ENCODE measurements at regions not wholly inside any gene's neighbourhood (a gene's known extent, or its start where the extent isn't known, plus 50 kb on each side); places are given as distances from the start of the nearest gene placed in this dataset.

- FAIRE-seq (no peak), DNase-seq (ENCODE audit: low read depth) (peak; percentile 31)
Observed at GRCh38 chr3:81947359-81947758, 185.9 kb upstream of the GBE1 start.

GRCh38 chr3:81938681-81939080 is 177.2 kb upstream of the GBE1 start:
- DNase-seq (ENCODE audit: low read depth): no peak
- no peaks in the 10 kb centered on the region for H3K36me3 ChIP-seq (ENCODE audit: control insufficient read depth, insufficient read depth, low read length)
- no peaks in the 10 kb centered on the region for H3K27me3 ChIP-seq (ENCODE audit: control insufficient read depth, insufficient read depth, low read length)
- TF ChIP-seq CTCF (IDR thresholded peaks at IDR 0.05; ENCODE audit: insufficient read depth, low read length, severe bottlenecking): no peak
- no peak overlapping the region for H3K4me3 ChIP-seq (ENCODE audit: low read depth, low read length)
- no peak for FAIRE-seq

More at GRCh38 chr3:81947359-81947758, 185.9 kb upstream of the GBE1 start:
- Histone ChIP-seq H3K4me3 (ENCODE audit: low read depth, low read length) (no peak overlapping the region), H3K27me3 (ENCODE audit: control insufficient read depth, insufficient read depth, low read length) (no peaks in the 10 kb centered on the region), H3K36me3 (ENCODE audit: control insufficient read depth, insufficient read depth, low read length) (no peaks in the 10 kb centered on the region)
- TF ChIP-seq CTCF (IDR thresholded peaks at IDR 0.05; ENCODE audit: insufficient read depth, low read length, severe bottlenecking): no peak

DNA sequence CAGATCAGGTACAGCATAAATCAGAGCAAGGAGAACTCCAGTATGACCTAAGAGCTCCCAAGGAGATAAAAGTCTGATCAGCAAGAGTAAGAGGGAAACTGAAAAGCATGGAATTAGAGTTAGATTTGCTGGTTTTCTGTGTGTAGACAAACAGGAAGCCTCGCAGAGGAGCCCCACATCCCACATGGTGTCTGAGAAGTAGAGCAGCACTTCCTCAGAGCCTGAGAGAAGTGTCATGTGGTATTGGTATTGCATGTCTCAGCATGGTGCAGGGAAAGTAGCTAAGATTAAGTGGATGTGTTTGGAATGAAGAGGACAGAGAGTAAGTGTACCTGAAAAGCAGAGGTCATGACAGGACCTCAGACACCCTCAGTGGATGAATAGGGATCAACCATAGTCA is 175.4 kb upstream of the GBE1 start:
- no peak overlapping the region for H3K4me3 ChIP-seq (ENCODE audit: low read depth, low read length)
- H3K27me3 ChIP-seq (ENCODE audit: control insufficient read depth, insufficient read depth, low read length): no peaks in the 10 kb centered on the region
- DNase-seq (ENCODE audit: low read depth): no peak

DNA sequence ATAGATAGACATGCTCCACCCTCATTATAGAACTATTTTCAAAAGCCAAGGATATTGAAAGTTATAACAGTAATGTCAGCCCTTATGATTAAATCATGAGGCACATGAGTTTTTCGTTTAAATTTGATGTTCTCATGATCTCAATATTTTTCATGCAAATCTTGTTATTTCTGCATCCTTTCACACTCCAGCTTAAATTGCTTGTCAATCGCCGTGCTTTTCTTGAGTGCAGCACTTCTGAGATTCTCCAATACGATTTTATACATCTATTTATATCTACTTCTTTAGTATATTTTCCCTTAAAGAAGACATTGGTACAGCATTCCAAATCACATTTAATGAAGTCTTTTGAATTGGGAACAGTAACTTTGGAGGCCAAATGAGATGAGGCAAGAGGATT is 171.2 kb upstream of the GBE1 start:
- H3K4me3 ChIP-seq (ENCODE audit: low read depth, low read length): no peak overlapping the region
- no peak for DNase-seq (ENCODE audit: low read depth)
- no peak for TF ChIP-seq CTCF (IDR thresholded peaks at IDR 0.05; ENCODE audit: insufficient read depth, low read length, severe bottlenecking)
- no peaks in the 10 kb centered on the region for H3K36me3 ChIP-seq (ENCODE audit: control insufficient read depth, insufficient read depth, low read length)
- no peaks in the 10 kb centered on the region for H3K27me3 ChIP-seq (ENCODE audit: control insufficient read depth, insufficient read depth, low read length)
- FAIRE-seq: no peak

More for the DNA sequence above, 175.4 kb upstream of the GBE1 start:
- no peak for TF ChIP-seq CTCF (IDR thresholded peaks at IDR 0.05; ENCODE audit: insufficient read depth, low read length, severe bottlenecking)
- FAIRE-seq: no peak
- no peaks in the 10 kb centered on the region for H3K36me3 ChIP-seq (ENCODE audit: control insufficient read depth, insufficient read depth, low read length)

DNA sequence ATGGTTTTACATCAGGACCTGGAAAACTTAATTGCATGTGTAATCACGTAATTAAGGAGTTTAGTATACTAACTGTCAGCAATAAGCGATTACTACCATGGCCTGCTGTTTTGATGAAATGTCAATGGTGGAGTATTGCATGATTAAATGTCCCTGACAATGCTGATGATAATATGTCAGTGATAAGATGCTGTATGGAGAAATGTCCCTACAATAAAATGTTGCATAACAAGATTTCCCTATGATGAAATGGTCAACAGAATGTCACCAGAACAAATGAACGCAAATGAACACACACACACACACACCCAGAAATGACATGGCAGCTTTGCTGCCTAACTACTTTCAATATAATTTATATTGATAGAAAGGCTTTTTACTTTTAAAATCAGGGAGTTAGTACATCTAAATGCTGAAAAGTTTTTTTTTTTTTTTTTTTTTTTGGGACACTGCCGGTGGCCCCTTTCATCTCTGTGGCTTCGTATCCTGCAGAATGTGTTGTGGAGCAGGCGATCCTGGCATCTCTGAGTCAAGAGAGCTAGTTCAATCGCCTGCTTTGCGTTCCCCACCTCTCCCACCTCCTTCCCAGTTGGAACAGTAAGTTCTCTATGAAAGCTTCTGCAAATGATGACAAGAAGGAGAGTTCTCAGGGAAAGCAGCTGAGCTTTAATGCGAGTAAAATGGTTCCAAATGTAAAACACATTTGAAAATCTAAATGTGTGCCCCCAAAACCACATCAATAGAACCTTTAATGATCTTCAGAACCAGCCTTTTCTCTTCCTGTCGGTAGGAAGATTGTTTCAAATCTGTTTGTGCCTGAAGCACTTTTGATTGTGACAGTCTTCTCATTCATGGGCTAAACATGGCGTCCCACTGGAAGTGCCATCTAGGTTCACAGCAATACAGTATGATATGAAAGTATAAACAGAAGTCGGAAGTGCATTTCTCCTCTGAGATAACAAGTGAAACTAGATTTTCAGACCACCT is 170.1 kb upstream of the GBE1 start:
- FAIRE-seq: no peak
- no peak for TF ChIP-seq CTCF (IDR thresholded peaks at IDR 0.05; ENCODE audit: insufficient read depth, low read length, severe bottlenecking)
- no peak for DNase-seq (ENCODE audit: low read depth)
- H3K4me3 ChIP-seq (ENCODE audit: low read depth, low read length): no peak overlapping the region
- H3K36me3 ChIP-seq (ENCODE audit: control insufficient read depth, insufficient read depth, low read length): no peaks in the 10 kb centered on the region
- no peaks in the 10 kb centered on the region for H3K27me3 ChIP-seq (ENCODE audit: control insufficient read depth, insufficient read depth, low read length)

Measured in bronchial epithelial cell (primary cell).